HG02763 (cell line): ENCODE measurements at regions not wholly inside any gene's neighbourhood (a gene's known extent, or its start where the extent isn't known, plus 50 kb on each side); places are given as distances from the start of the nearest gene placed in this dataset.
"Not testable (repeated sequence)": the region's sequence is repeated elsewhere in the genome, so short reads cannot be mapped to it uniquely, and the experiment has no call there.

ENCODE experiments used
- ATAC-seq: cut with Tn5 transposase; IDR thresholded peaks from one replicate; pipeline ENCODE4 v1.9.1; 2021; ENCODE audit warnings: mild to moderate bottlenecking, moderate library complexity; ENCODE audit not compliant: unreplicated experiment

DNA sequence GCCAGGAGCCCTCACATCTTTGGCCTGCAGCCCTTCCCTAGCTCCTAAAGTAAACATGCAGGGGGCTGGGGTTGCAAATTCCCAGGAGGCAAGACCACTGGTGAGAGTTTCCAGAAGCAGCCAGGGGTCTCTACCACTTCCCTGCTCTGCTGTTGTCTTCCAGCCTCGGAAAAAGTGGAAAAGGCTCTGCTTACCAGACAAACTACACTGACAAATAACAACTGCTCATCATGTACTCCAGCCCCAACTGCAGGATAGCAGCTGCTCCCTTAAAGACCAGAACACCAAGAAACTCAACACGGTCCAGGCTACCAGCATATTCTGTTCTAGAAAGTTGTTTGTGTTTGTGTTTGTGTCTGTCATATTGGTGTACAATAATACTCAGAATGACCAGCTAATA, 187.5 kb upstream of the MARCKS start:
- ATAC-seq: no peak

DNA sequence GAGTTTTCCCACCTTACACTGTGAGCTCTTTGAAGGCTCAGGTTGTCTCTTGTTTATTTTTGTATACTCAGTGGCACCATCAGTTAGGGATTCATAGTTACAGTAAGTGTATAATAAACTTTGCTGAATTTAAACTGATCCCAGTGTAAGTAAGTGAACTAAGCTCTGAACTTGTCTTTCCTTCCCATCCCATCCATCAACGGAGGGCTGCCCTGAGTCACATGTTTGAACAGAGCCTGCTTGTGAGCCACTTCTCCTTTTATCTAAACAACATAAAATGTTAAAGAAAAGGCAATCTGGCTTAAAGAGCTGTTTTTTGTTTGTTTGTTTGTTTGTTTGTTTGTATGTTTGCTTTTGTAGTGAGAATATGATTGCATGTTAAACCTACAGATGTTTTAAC, 185.7 kb upstream of the MARCKS start:
- ATAC-seq: no peak

DNA sequence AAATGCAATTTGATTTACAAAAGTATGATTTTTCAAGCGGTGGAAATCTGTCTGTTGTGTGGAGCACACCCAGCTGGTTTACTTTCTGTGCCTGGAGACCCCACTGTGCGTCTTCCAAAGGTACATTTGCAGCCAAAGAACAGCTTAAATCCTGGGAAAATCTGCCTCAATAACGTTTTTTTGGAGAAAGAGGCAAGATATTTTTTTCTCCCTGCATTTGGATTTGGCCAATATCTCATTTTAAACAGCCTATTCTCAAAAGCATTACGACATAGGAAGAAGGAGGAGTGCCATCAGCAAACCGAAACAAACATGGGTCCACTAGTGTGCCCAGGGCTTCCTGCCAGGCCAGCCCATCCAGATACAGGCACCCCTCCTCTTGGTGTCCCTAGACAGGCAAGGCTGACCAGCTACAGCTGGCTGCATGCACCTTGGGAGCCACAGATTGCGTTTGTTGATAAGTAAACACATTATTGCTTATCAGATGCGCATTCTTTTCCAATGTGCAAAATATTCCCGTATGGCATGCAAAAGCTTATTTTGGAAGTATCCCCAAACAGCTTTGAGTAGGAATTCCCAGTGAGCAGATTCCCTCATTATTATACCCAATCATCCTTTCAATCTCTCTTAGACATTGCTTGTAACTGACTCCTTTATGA, 184.5 kb upstream of the MARCKS start:
- ATAC-seq: no peak

DNA sequence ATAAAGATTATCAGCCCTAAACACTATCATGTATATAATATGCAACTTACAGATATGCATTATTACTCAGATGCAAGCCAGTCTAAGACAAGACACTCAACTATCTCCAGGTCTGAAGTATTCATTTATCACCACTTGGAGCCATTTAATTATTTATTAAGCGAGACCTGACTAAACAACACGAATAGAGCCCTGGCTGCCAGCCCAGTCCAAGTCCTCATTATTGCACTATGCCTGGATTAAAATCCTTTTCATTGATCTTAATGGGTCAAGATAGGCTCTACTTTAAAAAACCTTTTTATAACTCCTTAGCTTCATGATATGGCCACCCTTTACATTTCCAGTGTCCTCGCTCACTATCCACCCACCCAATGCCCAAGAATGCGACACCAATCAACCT, 183.1 kb upstream of the MARCKS start:
- ATAC-seq: no peak

DNA sequence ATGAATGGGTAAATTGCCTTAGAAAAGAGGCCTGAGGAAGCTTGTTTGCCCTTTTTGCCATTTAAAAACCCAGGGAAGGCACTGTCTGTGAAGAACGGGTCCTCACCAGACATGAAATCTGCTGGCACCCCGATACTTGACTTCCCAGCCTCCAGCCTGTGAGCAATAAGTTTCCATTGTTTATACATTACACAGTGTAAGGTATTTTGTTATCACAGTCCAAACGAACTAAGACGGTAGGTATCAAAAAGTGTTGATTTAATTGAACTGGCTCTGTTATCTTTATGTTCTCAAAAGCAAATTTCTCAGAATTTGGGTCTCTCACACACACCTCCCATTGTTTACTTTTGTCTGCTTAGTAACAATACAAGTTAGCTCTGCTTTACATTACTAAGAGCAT, 181.1 kb upstream of the MARCKS start:
- ATAC-seq: no peak

DNA sequence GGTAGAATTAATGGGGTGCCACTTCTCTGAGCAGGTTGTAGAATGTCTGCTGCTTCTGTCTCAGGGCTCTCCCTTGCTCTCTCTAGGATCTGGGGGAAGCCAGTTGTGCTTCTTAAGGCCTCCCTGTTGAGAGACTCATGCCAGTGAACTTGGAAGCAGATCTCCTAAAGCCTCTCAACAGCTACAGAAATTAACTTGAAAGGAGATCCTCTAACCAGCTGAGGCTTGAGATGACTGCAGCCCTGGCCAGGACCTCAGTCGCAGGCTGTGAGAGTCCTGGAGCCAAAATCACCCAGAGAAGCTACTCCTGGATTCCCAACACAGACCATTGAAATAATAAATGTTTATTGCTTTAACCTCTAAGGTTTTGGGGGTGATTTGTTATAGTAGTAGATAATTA, 180.2 kb upstream of the MARCKS start:
- no peak for ATAC-seq

DNA sequence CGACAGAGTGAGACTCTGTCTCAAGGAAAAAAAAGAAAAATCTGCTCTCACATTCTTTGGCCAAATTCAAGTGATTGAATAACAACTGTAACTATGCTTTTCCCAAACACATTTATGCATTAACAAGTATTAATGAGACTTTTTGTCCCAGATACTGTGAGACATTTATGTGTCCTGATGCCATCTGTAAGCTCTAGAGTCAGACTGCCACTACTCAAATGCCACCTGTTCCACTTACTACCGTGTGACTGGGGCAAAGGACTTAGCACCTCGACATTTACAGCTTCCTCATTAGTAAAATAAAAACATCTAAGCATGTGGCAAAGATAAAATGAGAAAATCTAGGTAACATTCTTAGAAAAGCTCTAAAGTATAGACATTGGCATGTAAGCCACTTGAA, 178.1 kb upstream of the MARCKS start:
- no peak for ATAC-seq

DNA sequence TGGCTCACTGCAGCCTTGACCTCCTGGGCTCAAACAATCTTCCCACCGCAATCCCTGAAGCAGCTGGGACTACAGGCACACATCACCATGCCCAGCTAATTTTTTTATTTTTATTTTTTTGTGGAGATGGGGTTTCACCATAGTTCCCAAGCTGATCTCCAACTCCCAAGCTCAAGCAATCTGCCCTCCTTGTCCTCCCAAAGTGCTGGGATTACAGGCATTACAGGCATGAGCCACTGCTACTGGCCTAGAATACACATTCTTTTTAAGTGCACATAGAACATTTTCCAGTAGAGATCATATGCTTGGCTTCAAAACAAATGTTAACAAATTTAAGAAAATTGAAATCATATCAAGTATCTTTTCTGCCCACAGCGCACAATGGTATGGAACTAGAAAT, 176.8 kb upstream of the MARCKS start:
- no peak for ATAC-seq

DNA sequence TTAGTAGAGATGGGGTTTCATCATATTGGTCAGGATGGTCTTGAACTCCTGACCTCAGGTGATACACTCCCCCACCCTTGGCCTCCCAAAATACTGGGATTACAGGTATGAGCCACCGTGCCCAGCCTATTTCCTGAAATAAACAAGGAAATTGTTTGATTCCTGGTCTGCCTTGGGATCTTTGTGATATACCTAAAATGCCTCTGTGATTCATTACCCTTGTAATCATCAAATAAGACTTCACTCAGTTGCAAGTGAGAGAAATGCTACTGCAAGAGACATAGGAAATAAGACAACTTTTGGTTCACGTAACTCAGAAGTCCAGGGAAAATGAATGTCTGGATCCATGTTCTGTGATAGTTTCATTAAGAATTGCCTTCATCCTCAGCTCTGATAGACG, 173.2 kb upstream of the MARCKS start:
- no peak for ATAC-seq

DNA sequence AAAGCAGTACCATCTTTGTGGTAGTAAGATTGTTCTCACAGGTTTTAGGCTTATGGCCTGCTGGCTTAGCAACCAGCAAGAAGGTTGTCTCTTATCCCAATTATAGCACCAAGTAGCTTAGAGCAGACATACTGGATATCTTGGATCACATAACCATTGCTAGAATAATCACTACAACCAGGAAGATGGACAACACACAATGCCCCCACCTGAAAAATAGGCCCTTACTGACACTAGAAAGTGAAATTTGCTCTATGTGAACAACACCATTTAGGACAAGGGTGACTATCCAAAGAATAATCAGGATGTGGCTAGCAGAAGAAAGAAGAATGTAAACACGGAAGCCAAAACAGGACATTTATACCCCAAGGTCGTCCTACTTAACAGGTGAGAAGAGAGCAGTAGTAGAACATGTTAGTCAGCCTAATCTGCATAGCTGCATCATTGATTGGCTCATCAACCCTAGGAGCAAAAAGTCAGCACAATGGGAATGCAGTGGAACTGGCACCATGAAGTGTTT, 172.7 kb upstream of the MARCKS start:
- no peak for ATAC-seq

DNA sequence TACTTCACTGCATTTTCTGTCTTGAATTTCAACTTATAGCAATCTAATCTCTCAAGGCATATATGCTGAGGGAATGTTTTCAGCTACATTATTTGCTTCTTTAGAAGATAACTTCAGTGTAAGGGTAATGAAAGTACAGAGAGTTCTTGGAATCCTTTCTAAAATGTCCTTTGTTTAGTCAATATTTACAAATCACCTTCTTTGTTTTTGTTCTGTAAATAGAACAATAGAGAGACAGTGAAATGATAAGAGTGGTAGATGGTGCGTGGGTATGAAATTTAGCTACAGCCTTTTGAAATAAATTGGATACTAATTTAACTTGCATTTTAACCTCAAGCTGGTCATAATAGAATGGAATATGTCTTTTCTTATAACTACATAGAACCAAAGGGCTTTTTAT, 171.1 kb upstream of the MARCKS start:
- no peak for ATAC-seq

DNA sequence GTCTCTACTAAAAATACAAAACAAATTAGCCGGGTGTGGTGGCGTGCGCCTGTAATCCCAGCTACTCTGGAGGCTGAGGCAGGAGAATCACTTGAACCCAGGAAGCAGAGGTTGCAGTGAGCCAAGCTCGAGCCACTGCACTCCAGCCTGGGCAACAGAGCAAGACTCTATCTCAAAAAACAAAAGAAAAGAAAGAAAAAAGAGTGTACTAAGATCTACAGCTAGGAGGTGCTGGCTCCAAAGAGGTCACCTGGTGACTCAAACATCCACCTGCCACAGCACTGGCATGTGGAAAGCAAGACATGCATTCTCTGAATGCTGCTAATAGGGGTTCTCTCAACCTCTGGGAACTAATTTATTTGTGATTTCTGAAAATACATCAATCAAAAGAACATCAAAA, 167.5 kb upstream of the MARCKS start:
- not testable (repeated sequence) for ATAC-seq

DNA sequence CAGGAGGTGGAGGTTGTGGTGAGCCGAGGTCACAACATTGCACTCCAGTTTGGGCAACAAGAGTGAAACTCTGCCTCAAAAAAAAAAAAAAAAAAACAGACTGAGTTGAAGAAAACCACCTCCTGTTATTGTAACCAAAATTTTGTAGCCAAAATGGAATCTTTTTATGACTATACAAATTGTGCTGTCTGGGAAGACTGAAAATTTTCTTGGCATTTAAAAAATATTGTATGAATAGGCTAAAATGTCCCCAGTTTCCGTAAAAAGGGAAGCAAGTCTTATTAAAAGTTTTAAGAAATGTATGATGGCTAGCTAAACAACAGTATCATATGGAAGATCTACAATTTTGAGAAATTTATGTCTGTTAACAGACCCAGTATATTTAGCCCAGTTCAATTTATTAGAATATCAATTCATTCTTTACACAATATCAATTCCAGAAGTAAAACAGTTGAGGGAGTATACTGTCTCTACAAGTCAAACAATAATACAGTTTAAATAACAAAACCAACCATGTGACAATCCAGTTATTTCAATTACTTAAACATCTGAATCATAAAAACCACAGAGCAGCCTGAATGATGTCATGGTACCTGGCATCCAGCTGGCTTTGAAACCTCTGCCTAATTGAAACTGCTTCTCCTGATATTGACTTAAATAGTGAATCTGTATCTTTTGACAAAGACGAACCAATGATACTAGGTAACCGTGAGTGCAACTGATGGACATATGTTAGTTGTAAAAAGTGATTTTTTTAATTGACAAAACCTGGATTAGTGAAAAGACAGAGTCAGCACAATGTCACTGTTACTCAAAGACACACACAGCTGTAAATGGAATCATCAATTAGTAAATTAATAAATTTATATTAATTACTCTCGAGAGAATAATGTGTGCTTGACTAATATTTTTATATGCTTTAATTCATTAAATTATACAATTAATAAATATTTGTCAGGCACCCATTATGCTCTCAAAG, 166.6 kb upstream of the MARCKS start:
- ATAC-seq: no peak

DNA sequence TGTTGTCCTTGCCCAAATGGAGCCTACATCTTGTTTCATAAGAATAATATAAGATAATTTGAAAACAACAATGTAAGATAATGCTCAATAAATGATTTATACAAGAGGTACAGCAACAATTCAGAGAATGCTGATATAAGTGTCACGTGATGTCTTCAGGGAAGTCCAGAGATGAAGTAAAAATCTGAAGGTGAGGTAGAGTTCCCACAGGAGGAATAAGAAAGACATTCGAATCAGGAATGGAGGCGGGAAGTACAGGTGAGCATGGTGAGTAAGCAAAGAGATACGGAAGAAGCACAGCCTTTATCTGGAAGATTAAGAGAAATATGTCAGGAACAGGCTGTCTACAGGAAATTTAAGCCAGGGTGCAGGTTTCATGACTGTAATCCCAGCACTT, 165.9 kb upstream of the MARCKS start:
- ATAC-seq: no peak

DNA sequence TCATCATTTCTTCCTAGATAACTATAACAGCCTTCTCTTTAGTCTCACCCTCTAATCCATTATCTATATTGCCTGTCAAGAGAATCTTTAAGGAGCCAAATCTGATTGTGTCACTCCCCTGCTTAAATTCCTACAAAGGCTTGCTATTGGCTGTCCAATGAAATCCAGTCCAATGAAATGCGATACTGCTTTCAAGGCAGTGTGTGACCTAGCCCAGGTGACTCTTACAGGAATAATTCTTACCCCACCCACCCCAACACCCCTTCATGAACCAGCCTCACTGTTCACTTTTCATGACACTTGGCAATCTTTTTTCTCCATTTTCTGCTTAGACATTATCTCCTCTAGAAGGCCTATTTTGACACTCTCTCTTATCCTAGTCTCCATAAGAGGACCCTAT, 163.3 kb upstream of the MARCKS start:
- no peak for ATAC-seq

DNA sequence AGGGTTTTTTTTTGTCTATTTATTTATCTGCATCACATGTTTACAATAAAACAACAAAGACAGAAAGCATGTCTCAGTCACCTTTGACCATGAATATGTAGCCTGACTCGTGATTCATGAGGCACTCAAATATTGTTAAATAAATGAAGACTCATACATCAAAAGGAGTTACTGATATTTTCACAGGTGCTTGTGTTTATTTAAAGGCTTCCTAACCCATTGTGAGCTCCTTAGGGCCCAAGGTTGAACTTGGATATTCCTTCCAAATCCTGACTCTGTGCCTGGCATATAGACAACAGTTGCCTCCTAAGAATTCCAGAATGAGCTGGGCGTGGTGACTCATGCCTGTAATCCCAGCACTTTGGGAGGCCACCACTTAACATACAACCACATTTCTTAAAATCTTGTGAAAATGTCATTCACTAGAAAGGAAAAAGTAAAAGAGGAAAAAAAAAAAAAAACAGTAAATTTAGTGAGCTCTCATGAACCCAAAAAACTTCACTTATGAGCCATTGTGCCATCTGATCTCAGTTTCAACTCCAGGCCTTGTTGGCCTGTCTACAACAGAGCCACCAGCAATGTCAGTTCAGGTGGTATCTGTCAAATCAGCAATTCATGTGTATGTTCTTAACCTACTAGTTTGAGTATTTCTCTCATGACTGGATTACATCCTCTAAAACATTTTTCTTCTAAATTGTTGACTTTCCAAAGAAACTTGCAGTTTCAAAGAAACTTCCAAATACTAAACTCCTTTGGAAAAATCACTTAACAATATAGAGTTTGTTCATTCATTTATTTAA, 162.7 kb upstream of the MARCKS start:
- no peak for ATAC-seq

DNA sequence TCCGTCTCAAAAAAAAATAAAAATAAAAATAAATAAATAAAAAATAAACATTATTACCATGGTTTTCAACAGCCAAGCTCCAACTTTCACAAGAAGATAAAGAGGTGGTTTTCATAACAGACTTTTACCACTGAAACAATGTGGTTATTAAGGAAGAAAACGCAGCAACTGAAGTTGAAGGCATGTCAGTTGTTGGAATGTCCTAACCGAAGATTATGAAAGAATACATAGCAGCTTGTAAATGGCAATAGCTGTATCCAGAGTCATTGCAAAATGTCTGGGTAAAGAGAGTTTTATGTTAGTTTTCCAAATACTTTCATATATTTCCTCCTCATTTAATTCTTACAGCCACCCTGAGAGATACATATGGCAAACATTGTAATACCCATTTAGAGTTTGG, 161.6 kb upstream of the MARCKS start:
- ATAC-seq: no peak

DNA sequence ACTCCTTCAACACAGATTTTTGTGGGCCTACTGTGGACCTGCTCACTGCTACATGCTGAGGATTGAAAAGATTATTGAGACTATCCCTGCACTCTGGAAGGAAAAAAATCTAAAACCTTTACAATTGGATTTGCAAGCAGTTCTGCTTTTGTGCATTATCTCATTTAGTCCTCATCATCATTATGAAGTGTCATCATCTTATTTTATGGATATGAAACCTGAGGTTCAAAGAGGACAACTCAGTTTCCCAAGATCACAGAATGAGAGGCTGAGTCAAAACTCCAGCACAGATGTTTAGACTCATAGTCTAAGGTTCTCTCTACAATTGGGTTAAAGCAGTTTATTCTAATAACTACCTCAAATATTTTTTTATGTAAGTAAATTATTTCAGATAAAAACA, 160.2 kb upstream of the MARCKS start:
- no peak for ATAC-seq

DNA sequence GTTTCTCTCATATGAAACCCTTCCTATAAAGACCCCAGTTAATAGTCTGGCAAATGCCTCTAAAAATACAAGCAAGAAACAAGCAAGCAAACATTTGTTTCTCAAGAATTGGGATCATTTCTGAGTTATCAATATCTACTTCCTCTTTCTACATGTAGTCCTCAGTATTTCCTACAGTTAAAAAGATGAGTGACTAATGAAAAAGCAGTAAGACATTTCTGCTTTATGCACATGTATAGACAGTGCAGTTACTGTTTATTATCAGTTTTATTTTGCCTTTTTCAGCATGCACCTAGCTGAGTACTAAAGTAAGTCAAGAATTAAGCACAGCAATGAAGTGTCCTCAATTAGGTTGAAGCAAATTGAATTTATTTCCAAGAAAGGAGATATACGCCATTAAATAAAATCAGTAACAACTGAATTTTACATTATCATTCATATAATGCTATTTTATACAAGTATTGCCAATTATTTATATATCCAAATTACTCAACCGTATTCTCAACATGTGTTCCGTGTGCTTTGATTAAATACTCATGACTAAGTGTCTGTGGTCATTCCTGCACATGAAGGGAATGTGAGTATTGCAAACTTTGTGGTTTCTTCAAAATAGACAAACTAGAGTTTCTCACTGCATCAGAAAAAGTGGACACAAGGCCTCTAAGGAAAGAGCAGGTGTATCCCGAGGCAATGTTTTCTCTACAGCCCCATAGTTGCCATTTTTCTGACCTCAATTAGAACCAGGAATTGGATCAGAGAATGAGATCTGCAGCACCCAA, 159.3 kb upstream of the MARCKS start:
- ATAC-seq: no peak

DNA sequence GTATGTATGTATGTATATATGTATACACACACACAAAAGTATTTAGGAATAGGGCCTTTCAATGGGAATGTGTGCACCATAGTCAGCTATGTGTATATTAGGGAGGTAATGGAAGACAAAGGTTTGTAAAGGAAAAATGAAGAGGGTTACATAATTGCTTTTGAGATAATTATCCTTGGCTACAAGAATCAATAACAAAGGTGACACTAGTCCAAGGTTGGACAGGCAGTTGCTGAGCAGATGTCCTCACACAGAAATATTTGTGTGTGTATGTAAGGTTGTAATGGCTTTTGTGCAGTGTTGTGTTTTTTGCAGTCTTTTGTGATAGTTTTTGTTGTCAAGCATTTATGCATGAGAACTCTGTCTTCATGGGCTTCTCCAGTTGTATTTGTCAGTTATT, 157.9 kb upstream of the MARCKS start:
- ATAC-seq: no peak
